ENCODE measurements at regions not wholly inside any gene's neighbourhood (a gene's known extent, or its start where the extent isn't known, plus 50 kb on each side); places are given as distances from the start of the nearest gene placed in this dataset.

DNA sequence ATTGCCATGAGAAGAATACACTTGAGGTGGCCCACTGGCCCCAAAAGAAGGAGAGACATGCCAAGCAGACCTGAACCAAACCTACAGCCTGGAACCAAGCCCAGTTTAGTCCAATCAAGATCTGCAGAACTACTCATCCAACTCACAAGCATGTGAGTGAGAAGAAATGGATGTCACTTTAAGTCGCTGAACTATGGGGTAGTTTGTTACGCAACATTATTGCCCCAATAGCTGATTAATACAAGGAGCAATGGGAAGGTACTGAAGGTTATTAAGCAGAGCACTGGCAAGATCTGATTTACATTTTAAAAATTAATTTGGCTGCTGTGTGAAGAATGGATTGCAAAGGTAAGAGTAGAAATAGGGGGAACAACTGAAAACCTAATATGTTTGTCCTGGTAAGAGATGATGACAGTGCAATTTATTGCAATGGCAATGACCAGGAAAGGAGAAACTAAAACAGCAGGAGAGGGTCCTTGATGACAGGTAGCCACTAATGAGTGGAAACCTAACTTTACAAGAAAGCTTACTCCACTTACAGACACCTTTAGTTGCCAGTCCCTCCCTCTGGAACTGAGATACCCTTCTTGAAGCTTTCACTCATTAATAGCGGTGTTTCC lies 132.9 kb upstream of the GRIA1 start:
- Histone ChIP-seq H3K4me1 (ENCODE audit: control insufficient read depth, insufficient read depth, low read length) (peaks cover 8% of the 10 kb centered on the region), H3K9me3 (ENCODE audit: control insufficient read depth, insufficient read depth, low read depth, low read length) (no peaks in the 10 kb centered on the region), H3K27ac (ENCODE audit: extremely low read depth, low read depth, low read length) (no peak overlapping the region), H3K36me3 (ENCODE audit: control insufficient read depth in 2 of 2, insufficient read depth in 1 of 2, low read length in 2 of 2) (no peaks in the 10 kb centered on the region), H3K4me3 (ENCODE audit: low read depth, low read length) (no peak overlapping the region)
- no peak for TF ChIP-seq ZNF138 (tag by site-specific recombination; IDR thresholded peaks at IDR 0.05; ENCODE audit: borderline replicate concordance)
- TF ChIP-seq ZNF514 (tag by site-specific recombination; IDR thresholded peaks at IDR 0.05), result no peak
- no peak for TF ChIP-seq ZNF169 (tag by site-specific recombination; IDR thresholded peaks at IDR 0.05)
- no peak for TF ChIP-seq ZNF157 (tag by site-specific recombination; IDR thresholded peaks at IDR 0.05)
- TF ChIP-seq, protein P1, sequence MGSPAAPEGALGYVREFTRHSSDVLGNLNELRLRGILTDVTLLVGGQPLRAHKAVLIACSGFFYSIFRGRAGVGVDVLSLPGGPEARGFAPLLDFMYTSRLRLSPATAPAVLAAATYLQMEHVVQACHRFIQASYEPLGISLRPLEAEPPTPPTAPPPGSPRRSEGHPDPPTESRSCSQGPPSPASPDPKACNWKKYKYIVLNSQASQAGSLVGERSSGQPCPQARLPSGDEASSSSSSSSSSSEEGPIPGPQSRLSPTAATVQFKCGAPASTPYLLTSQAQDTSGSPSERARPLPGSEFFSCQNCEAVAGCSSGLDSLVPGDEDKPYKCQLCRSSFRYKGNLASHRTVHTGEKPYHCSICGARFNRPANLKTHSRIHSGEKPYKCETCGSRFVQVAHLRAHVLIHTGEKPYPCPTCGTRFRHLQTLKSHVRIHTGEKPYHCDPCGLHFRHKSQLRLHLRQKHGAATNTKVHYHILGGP (tag by site-specific recombination; IDR thresholded peaks at IDR 0.05), result no peak
- no peak for TF ChIP-seq FEZF1 (tag by site-specific recombination; IDR thresholded peaks at IDR 0.05)
- TF ChIP-seq, protein P2, sequence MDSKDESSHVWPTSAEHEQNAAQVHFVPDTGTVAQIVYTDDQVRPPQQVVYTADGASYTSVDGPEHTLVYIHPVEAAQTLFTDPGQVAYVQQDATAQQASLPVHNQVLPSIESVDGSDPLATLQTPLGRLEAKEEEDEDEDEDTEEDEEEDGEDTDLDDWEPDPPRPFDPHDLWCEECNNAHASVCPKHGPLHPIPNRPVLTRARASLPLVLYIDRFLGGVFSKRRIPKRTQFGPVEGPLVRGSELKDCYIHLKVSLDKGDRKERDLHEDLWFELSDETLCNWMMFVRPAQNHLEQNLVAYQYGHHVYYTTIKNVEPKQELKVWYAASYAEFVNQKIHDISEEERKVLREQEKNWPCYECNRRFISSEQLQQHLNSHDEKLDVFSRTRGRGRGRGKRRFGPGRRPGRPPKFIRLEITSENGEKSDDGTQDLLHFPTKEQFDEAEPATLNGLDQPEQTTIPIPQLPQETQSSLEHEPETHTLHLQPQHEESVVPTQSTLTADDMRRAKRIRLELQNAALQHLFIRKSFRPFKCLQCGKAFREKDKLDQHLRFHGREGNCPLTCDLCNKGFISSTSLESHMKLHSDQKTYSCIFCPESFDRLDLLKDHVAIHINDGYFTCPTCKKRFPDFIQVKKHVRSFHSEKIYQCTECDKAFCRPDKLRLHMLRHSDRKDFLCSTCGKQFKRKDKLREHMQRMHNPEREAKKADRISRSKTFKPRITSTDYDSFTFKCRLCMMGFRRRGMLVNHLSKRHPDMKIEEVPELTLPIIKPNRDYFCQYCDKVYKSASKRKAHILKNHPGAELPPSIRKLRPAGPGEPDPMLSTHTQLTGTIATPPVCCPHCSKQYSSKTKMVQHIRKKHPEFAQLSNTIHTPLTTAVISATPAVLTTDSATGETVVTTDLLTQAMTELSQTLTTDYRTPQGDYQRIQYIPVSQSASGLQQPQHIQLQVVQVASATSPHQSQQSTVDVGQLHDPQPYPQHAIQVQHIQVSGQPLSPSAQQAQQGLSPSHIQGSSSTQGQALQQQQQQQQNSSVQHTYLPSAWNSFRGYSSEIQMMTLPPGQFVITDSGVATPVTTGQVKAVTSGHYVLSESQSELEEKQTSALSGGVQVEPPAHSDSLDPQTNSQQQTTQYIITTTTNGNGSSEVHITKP (tag by site-specific recombination; IDR thresholded peaks at IDR 0.05), result no peak
- no peak for TF ChIP-seq KLF9 (tag by site-specific recombination; IDR thresholded peaks at IDR 0.05; ENCODE audit: low read depth)
- no peak for TF ChIP-seq KLF7 (tag by site-specific recombination; IDR thresholded peaks at IDR 0.05; ENCODE audit: borderline replicate concordance)
- TF ChIP-seq, protein P3, sequence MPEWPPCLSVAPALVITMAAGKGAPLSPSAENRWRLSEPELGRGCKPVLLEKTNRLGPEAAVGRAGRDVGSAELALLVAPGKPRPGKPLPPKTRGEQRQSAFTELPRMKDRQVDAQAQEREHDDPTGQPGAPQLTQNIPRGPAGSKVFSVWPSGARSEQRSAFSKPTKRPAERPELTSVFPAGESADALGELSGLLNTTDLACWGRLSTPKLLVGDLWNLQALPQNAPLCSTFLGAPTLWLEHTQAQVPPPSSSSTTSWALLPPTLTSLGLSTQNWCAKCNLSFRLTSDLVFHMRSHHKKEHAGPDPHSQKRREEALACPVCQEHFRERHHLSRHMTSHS (tag by site-specific recombination; IDR thresholded peaks at IDR 0.05), result no peak
- TF ChIP-seq ZNF785 (tag by site-specific recombination; IDR thresholded peaks at IDR 0.05), result no peak
- no peak for TF ChIP-seq ZNF350 (tag by site-specific recombination; IDR thresholded peaks at IDR 0.05)
- no peak for TF ChIP-seq ZNF747 (tag by site-specific recombination; IDR thresholded peaks at IDR 0.05)
- TF ChIP-seq ZNF223 (tag by site-specific recombination; IDR thresholded peaks at IDR 0.05), result no peak
- no peak for TF ChIP-seq ZNF48 (tag by site-specific recombination; IDR thresholded peaks at IDR 0.05)
- TF ChIP-seq, protein P4, sequence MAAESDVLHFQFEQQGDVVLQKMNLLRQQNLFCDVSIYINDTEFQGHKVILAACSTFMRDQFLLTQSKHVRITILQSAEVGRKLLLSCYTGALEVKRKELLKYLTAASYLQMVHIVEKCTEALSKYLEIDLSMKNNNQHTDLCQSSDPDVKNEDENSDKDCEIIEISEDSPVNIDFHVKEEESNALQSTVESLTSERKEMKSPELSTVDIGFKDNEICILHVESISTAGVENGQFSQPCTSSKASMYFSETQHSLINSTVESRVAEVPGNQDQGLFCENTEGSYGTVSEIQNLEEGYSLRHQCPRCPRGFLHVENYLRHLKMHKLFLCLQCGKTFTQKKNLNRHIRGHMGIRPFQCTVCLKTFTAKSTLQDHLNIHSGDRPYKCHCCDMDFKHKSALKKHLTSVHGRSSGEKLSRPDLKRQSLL (tag by site-specific recombination; IDR thresholded peaks at IDR 0.05), result no peak
- TF ChIP-seq WT1 (tag by site-specific recombination; IDR thresholded peaks at IDR 0.05), result no peak
- no peak for TF ChIP-seq ZNF19 (tag by site-specific recombination; IDR thresholded peaks at IDR 0.05; ENCODE audit: low read depth)
- TF ChIP-seq, protein P5, sequence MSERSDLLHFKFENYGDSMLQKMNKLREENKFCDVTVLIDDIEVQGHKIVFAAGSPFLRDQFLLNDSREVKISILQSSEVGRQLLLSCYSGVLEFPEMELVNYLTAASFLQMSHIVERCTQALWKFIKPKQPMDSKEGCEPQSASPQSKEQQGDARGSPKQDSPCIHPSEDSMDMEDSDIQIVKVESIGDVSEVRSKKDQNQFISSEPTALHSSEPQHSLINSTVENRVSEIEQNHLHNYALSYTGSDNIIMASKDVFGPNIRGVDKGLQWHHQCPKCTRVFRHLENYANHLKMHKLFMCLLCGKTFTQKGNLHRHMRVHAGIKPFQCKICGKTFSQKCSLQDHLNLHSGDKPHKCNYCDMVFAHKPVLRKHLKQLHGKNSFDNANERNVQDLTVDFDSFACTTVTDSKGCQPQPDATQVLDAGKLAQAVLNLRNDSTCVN (tag by site-specific recombination; optimal IDR thresholded peaks at IDR 0.05), result no peak
- ChIA-PET CTCF (no interaction called here), POLR2A (no interaction called here)
